ENCODE measurements at regions not wholly inside any gene's neighbourhood (a gene's known extent, or its start where the extent isn't known, plus 50 kb on each side); places are given as distances from the start of the nearest gene placed in this dataset.
"Not testable (repeated sequence)": the region's sequence is repeated elsewhere in the genome, so short reads cannot be mapped to it uniquely, and the experiment has no call there.

GRCh38 chr3:3902161-3902560, 102.9 kb downstream of the LRRN1 start:
- DNase-seq: no peak

DNA sequence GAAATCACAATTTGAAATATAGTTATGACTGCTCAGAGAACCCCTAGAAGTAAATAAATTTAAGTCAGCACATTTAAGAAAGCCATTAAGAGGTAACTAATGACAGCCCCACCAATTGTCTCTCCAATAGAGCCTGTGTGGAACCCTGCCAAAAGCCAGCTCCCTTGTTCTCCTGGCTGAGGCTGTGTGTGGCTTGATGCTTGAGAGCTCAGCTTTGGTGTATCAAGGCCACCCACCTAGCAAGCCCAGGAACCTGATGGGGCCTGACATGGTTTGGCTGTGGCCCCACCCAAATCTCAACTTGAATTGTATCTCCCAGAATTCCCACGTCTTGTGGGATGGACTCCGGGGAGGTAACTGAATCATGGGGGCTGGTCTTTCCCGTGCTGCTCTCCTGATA, 106.9 kb downstream of the LRRN1 start:
- no peak for DNase-seq

GRCh38 chr3:3907023-3907422, 107.8 kb downstream of the LRRN1 start:
- DNase-seq: no peak

DNA sequence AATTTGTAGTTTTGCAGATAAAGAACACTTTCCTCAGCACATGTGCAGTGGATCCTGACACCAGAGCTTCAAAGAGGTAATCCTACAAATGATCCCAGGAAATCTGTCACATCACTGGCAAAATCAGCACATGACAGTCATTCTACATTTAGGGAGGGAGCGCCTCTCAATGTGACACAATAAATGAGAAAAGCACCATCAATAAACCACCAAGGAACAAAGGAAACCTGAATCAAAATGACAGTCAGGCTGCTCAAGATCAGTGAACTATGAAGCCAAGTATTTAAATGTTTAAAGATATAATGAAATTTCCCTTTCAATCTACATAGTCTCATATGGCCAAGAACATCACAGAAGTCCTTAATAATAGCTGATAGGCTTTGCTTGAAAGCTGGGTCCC, 119.5 kb downstream of the LRRN1 start:
- DNase-seq: peak; percentile 2

GRCh38 chr3:3919316-3919715, 120.1 kb downstream of the LRRN1 start:
- no peak for DNase-seq

DNA sequence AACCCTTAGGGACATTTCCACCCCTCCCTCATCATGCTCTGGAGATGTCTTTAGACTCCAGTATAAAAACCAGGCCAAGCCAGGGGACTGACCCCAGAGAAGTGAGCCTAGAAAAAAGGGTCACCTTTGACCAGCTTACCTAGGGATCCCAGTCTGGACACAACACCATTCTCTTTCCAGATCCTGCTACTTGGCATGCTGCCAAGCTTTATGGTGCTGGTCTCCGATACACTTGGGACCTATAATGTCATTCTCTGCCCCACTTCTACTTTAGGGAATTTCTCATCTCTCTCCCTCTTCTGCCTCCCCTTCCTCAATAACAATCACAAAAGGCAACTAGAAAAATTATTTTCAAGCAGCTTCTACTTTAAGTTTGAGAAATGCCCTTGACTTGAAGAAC, 124.4 kb downstream of the LRRN1 start:
- no peak for DNase-seq

- DNase-seq: no peak
Observed at GRCh38 chr3:3927198-3927597, 128.0 kb downstream of the LRRN1 start.

GRCh38 chr3:3927965-3928364, 128.7 kb downstream of the LRRN1 start:
- no peak for DNase-seq

DNA sequence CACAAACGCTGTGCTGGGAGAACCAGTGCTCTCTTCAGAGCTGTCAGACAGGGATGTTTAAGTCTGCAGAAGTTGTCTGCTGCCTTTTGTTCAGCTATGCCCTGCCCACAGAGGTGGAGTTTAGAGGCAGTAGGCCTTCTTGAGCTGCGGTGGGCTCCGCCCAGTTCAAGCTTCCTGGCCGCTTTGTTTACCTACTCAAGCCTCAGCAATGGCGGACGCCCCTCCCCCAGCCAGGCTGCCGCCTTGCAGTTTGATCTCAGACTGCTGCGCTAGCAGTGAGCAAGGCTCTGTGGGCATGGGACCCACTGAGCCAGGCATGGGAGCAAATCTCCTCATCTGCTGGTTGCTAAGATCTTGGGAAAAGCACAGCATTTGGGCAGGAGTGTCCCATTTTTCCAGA, 142.1 kb downstream of the LRRN1 start:
- DNase-seq: not testable (repeated sequence)

DNA sequence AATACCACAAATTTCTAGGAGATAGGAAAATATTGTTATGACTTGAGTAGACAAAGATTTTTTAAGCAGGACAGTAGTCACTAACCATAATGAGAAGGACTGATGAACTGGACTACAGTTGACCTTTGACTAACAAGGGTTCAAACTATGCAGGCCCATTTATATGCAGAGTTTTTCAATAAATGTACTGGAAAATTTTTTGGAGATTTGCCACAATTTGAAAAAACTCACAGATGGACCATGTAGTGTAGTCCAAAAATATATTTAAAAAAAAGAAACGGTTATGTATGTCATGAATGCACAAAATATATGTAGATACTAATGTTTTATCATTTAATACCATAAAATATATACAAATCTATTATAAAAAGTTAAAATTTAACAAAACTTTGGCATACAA, 151.8 kb downstream of the LRRN1 start:
- DNase-seq: no peak

DNA sequence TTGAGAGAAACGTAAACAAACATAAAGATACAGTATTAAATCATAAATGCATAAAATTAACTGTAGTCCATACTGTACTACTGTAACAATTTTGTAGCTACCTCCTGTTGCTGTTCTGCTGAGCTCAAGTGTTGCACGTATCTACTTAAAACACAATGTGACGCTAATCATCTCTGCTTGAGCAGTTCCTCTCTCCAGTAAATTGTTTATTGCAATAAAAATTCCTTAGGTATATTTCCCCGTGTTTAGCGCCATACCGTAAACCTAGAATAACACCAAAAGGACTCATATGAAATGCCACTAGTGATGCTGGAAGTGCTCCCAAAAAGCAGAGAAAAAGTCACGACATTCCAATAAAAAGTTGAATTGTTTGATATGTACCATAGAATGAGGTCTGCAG, 152.3 kb downstream of the LRRN1 start:
- DNase-seq: no peak

DNA sequence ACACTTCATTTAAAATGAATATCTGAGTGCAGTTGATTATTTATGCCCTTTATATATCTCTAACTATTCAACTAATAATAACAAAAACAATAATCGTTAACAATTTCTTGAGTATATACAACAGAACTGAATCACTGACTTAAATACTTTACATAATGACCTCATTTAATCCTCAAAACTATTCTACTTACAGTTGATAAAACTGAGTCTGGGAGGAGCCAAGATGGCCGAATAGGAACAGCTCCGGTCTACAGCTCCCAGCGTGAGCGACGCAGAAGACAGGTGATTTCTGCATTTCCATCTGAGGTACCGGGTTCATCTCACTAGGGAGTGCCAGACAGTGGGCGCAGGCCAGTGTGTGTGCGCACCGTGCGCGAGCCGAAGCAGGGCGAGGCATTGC, 163.6 kb downstream of the LRRN1 start:
- not testable (repeated sequence) for DNase-seq

GRCh38 chr3:3984053-3984452, 184.8 kb downstream of the LRRN1 start:
- no peak for DNase-seq

DNA sequence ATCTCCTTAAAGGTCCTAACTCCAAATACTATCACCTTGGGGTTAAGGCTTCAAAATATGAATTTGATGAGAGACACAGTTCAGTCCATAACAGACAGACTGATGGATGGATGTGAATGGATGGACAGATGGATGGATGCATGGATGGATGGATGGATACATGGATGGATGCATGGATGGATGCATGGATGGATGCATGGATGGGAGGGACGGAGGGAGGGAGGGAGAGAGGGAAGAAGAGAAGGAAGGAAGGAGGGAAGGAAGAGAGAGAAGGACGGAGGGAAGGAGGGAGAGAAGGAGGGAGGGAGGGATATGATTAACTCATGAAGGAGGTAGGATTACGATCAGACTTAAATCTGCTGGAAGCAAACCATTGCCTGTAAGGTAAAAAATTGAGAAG, 192.4 kb downstream of the LRRN1 start:
- no peak for DNase-seq

DNA sequence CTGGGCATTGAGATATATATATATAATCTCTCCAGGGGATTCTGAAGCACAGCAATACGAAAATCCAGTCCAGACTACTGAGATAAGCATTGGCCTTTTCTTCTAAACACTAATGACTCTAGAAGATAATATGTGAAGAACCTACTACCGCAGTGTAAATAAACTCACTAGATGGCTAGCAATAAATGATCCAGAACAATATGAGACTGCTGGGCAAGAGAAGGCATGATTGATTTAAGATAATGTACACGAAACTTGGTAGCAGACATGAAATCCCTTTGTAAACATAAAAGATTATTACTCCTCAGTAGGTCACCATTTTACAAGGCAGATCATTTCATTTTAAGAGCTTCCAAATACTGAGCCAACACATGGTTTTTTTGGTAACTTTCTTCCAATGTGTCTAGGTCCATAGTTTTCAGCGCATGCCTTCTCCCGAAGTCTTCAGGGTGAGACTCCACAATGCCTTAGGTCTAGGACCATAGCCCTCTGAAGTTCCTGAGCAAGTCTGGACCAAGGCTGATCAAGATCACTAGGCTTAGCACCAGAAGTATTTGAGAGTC, 193.2 kb downstream of the LRRN1 start:
- DNase-seq: no peak

- DNase-seq: peak; percentile 27
Observed at GRCh38 chr3:3998140-3998922, 199.1 kb downstream of the LRRN1 start.

DNA sequence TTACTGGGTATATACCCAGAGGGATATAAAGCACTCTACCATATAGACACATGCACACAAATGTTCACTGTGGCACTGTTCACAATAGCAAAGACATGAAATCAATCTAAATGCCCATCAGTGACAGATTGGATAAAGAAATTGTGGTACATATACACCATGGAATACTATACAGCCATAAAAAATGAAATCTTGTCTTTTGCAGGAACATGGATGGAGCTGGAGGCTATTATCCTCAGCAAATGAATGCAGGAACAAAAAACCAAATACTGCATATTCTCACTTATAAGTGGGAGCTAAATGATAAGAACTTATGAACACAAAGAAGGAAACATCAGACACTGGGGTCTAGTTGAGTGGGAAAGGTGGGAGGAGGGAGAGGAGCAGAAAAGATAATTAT, 200.1 kb downstream of the LRRN1 start:
- DNase-seq: not testable (repeated sequence)

- DNase-seq: no peak
Observed at GRCh38 chr3:4001976-4002375, 202.7 kb downstream of the LRRN1 start.

- no peak for DNase-seq
Observed at GRCh38 chr3:4006288-4006687, 207.1 kb downstream of the LRRN1 start.

DNA sequence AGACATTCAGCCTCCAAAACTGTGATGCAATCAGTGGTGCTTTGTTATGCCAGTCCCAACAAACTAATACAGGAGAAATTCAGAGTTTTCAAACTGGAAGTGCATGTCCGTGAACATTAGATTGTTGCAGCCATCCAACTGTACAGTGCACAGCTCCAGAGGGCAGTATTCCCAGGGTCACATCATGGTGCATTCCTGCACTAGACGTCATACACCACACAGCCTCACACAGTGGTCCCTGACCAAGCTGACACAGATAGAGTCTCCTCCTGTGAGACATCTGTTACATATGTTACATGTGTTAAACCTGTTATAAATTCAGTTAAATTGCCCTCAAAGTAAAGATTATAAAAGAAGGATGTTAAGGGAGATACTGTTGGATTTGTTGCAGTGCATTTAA, 209.0 kb downstream of the LRRN1 start:
- no peak for DNase-seq

GRCh38 chr3:4011166-4011565, 211.9 kb downstream of the LRRN1 start:
- no peak for DNase-seq

GRCh38 chr3:4015426-4015825, 216.2 kb downstream of the LRRN1 start:
- no peak for DNase-seq

DNA sequence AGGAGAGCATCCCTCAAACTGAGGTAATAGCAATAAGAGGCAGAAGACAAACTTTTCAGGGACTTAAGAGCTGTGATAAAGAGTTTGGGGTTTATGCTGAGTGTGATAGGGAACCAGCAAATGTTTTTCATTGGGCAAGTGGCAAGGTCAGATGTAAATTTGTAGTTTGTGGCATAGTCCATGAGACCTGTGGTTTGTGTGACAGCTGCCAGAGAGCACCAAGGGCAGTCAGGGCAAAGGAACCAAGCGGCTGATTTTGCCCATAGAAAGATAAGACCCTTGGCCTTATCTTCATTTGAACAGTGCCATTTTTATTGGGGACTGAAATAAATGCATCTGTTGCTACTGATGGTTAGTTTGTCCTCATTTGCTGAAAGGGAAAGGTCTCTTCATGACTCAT, 220.3 kb downstream of the LRRN1 start:
- no peak for DNase-seq

DNA sequence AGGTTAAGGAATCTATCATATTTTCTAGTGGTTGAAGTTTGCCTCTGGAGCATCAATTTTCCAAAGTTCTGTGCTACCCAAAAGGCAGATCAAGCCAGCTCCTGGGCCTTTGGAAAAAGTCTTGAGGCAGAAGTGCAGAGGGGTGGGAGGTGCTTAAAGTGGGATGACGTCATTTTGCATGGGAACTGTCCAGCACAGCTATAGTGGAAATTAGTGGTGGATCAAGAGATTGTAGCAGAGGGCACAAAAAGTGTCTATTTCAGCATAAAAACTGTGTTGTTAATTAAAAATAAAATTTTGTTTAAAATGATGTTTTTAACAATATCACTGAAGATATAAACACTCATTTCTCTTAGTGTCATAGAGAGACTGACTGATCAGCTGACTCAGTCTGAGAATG, 221.9 kb downstream of the LRRN1 start:
- no peak for DNase-seq

- DNase-seq: no peak
Observed at GRCh38 chr3:4029135-4029534, 229.9 kb downstream of the LRRN1 start.

All from right kidney (tissue), 1 donor.